ENCODE measurements at regions not wholly inside any gene's neighbourhood (a gene's known extent, or its start where the extent isn't known, plus 50 kb on each side); places are given as distances from the start of the nearest gene placed in this dataset.

DNA sequence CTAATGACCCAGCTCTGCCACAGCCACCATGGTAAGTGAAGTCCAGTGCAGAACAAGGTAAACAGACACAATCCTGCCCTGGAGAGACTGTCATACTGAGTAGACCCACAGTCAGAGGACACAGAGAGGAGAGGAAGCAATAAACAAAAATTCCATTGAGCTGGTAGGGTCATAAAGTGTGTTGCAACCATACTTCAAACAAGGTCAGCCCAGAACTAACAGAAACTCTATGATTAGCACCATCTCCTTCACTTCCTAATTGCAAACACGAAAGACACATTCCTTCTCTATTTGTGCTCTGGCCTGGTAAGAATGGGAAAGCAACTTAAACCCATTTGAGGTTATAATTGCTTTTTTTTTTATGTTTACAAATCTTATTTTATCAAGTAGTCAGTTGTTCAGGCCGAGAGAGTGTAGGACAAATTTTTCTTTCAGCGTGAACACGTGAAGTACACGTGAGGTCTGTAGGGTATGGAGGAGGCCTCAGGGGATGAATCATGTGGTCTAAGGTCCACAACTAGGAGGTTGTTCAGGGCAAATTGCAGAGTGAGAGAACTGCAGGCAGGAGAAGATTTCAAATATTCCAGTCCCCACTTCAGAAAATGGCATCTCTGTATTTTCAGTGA, 71.4 kb upstream of the GLS start:
- no peak for DNase-seq (ENCODE audit: low spot score)

DNA sequence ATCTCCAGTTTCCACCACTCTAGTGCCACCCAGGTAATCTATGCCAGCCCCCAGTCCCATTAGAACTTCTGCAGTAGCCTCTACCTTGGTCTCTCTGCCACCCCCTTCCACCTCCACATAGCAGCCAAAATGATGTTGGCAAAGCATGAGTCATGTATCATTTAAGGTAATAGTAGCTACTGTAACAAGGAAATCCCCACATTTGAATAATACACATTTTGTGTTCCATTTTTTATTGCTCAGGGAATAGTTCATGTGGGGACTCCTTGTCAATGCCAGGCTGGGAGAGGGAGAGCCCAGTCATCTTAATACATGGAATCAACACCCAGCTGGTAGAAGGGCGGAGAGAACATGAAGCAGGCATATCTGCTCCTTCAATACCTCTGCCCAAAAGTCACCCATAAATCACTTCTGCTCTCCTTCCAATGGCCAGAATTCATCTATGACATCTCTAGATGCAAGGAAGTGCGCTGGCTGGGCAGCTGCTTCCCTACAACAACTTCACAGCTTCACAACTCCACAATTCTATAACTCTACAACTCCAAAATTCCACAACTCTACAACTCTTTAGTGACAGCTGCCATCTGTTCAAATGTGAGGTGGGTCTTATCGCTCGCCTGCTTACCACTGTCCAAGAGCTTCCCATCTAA, 70.6 kb upstream of the GLS start:
- no peak for DNase-seq (ENCODE audit: low spot score)

GRCh38 chr2:190810981-190811587, 69.5 kb upstream of the GLS start:
- no peak for DNase-seq (ENCODE audit: low spot score)

DNA sequence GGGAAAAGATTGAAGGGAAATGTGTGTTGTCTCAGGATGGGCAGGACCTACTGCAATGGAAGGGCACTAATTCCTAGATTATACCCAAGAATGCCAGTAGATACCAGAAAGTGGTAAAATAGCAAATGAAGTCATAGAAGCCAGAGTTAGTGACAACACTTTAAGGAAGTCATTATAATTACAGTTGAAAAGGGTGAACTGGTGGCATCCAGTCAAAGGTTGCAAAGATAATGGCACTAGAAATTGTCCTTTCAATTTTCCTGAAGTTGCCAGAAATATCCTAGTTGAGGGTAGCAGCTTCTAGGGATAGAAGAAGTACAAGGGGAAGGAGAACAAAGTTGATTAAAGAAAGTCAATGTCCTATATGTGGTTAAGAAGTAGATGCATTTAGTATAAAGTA, 68.8 kb upstream of the GLS start:
- DNase-seq (ENCODE audit: low spot score) = no peak

DNA sequence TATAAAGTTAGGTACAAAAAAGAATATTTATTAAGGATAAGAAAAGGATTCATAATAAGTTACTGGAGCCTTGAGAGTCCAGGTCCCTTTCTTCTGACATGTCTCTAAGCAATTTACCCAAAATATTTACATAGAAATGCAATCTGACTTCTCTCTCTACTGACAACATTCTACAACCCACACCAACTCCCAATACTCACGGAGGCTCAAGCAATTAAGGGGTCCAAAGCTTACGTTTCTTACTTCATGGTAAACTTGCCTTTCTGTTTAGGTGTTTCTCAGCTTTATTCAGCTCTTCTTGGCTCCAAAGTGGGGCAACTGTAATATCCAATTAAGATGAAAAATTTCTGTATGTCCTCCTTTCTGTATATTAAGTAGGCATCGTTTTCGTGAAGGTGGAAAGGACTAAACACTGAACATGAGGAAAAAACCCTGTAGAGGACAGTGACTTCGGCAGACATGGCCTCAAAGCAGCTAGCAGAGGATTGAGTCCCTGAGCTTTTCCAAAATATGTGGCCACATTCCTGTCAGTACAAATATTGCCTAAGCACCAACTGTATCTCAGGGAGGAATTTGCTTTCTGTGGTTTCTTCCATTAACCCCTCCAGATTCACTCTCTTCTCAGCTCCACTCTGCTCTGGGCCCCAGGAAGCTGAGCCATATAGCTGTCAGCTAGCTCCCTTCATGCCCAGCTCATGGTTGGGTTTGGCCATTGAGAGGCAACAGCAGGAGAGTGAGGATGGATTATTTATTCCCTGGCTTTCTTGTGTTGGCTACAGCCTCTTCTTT, 67.9 kb upstream of the GLS start:
- DNase-seq (ENCODE audit: low spot score) = no peak

DNA sequence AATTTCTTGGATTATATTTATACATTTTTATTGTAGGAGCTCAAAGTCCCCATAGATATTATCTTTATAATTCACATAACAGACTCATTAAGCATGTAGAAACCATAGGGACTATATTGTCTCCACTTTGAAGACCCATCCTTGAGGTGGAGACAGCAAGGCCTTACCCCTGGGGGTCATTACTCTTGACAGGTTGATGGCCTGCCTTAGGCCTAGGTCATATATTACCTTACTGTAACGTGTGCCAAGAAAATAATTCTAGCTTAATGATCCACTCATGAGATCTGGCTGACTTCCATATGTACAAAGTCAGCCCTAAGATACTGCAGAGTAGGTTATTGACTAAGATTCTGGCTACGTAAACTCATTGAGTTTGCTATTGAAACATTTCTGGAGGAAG, 65.4 kb upstream of the GLS start:
- no peak for DNase-seq (ENCODE audit: low spot score)

DNA sequence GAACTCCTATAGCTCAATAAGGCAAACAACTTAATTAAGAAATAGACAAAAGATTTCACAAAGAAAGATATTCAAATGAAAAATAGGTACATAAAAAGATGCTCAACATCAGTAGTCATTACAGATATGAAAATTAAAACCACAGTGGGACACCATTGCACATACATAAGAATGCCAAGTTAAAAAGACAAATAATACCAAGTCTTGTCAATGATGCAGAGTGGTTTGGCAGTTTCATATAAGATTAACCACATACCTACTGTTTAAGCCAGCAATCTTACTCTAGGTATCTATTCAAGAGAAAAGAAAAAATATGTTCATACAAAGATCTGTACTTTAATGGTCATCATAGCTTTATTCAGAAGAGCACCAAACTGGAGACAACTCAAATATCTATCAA, 63.5 kb upstream of the GLS start:
- DNase-seq (ENCODE audit: low spot score) = no peak

- DNase-seq (ENCODE audit: low spot score) = no peak
Observed at GRCh38 chr2:190819840-190820301, 60.8 kb upstream of the GLS start.

- no peak for DNase-seq (ENCODE audit: low spot score)
Observed at GRCh38 chr2:190820416-190820815, 60.2 kb upstream of the GLS start.

DNA sequence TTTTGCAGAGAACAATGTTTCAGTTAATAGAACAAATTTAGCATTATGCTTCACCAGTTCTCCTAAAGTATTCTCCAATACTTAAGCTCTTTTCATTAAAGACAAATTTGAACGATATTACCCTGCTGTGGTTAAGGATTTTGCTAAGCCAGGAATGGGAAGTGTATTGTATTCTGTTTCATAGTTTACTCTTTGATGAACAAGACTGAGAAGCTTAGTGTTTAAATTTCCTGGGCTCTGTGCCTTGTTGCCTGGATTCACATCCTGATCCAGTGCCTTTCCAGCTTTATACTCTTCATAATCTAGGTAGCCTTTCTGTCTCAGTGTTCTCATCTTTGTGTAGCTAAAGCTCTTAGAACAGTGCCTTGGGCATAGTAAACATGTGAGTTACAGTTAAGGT, 58.6 kb upstream of the GLS start:
- no peak for DNase-seq (ENCODE audit: low spot score)

GRCh38 chr2:190827720-190828119, 52.9 kb upstream of the GLS start:
- no peak for DNase-seq (ENCODE audit: low spot score)

DNA sequence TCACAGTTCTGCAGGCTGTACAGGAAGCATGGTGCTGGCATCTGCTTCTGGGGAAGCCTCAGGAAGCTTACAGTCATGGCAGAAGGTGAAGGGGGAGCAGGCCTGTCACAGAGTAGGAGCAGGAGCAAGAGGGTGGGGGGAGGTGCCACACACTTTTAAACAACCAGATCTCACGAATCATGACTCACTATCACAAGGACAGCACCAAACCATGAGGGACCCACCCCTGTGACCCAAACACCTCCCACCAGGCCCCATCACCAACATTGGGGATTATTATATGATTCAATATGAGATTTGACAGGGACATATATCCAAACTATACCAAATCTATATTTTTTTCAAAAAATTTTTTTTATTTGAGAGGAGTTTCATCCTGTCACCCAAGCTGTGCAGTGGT, 51.0 kb upstream of the GLS start:
- no peak for DNase-seq (ENCODE audit: low spot score)

Measured in pons (tissue), 1 donor.